IMR-90 (cell line): ENCODE measurements at regions not wholly inside any gene's neighbourhood (a gene's known extent, or its start where the extent isn't known, plus 50 kb on each side); places are given as distances from the start of the nearest gene placed in this dataset.

Source experiments
- ATAC-seq: fragments of 200-7000 bp; cut with Tn5 transposase; 2 replicates; pipeline ENCODE4 v1.9.1; 2020; ENCODE audit warnings: low read depth, mild to moderate bottlenecking, moderate library complexity
- BruUV-seq: library from RNA; stranded (reverse); fragments of 400-500 nt; replicated peaks from 2 replicates; lab custom pipeline; 2021; lab: Mats Ljungman, UMichigan
- CTCF ChIA-PET: fragments of 300-600 bp; formaldehyde crosslinking; extraction: SDS; loops from one replicate; lab custom pipeline; 2021; ENCODE audit warnings: antibody characterized with exemption; lab: Yijun Ruan, JAX
- POLR2A ChIA-PET: fragments of 300-600 bp; sonication (Branson Sonifier 250); formaldehyde crosslinking; loops from one replicate; lab custom pipeline; 2022; ENCODE audit warnings: antibody characterized with exemption; ENCODE audit not compliant: unreplicated experiment; lab: Charles Lee
- DNase-seq: peaks from one replicate; pipeline ENCODE4 v3.0.0; 2013
- H2AFZ ChIP-seq: replicated peaks from 2 replicates; pipeline ENCODE3; 2013; ENCODE audit warnings: low read length, mild to moderate bottlenecking; ENCODE audit not compliant: poor library complexity
- H2AK5ac ChIP-seq: 2 replicates; pipeline ENCODE4 v1.6.1; 2013; ENCODE audit warnings: low read depth, low read length, inconsistent platforms
- H2AK9ac ChIP-seq: replicated peaks from 2 replicates; pipeline ENCODE3; 2013; ENCODE audit warnings: mild to moderate bottlenecking, low read depth, low read length, moderate library complexity; ENCODE audit not compliant: poor library complexity
- H2BK120ac ChIP-seq: 2 replicates; pipeline ENCODE4 v1.6.1; 2013; ENCODE audit warnings: low read depth, low read length, inconsistent platforms
- H2BK15ac ChIP-seq: 3 replicates; pipeline ENCODE4 v1.6.1; 2013; ENCODE audit warnings: low read depth, low read length, inconsistent platforms
- H2BK20ac ChIP-seq: 2 replicates; pipeline ENCODE4 v1.6.1; 2013; ENCODE audit warnings: low read depth, mild to moderate bottlenecking, inconsistent platforms, low read length, moderate library complexity
- H2BK5ac ChIP-seq: 2 replicates; pipeline ENCODE4 v1.6.1; 2013; ENCODE audit warnings: mild to moderate bottlenecking, low read depth, low read length, inconsistent platforms; ENCODE audit not compliant: poor library complexity, severe bottlenecking
- H3K14ac ChIP-seq: replicated peaks from 2 replicates; pipeline ENCODE4 v1.6.1; 2013; ENCODE audit warnings: low read depth, low read length, inconsistent platforms
- H3K18ac ChIP-seq: 2 replicates; pipeline ENCODE4 v1.6.1; 2013; ENCODE audit warnings: low read depth, low read length, control low read depth
- H3K23ac ChIP-seq: 2 replicates; pipeline ENCODE4 v1.6.1; 2013; ENCODE audit warnings: low read depth, low read length, inconsistent platforms
- H3K27ac ChIP-seq: 2 replicates; pipeline ENCODE4 v1.5.1; 2013; ENCODE audit warnings: mild to moderate bottlenecking, control low read depth, low read length; ENCODE audit not compliant: insufficient read depth
- H3K27me3 ChIP-seq: 2 replicates; pipeline ENCODE4 v1.6.1; 2013; ENCODE audit warnings: low read length; ENCODE audit not compliant: control insufficient read depth, insufficient read depth
- H3K36me3 ChIP-seq: 2 replicates; pipeline ENCODE4 v1.6.1; 2013; ENCODE audit warnings: low read length, mixed read lengths; ENCODE audit not compliant: control insufficient read depth, insufficient read depth
- H3K4ac ChIP-seq: 2 replicates; pipeline ENCODE4 v1.6.1; 2013; ENCODE audit warnings: low read depth, low read length, inconsistent platforms
- H3K4me1 ChIP-seq: 2 replicates; pipeline ENCODE4 v1.6.1; 2013; ENCODE audit warnings: low read length, mixed read lengths; ENCODE audit not compliant: control insufficient read depth, insufficient read depth
- H3K4me2 ChIP-seq: 2 replicates; pipeline ENCODE4 v1.6.1; 2013; ENCODE audit warnings: low read depth, mild to moderate bottlenecking, control low read depth, low read length, moderate library complexity
- H3K4me3 ChIP-seq: 2 replicates; pipeline ENCODE4 v1.5.1; 2013; ENCODE audit warnings: low read depth, mild to moderate bottlenecking, control low read depth, low read length, moderate library complexity; ENCODE audit not compliant: insufficient read depth
- H3K56ac ChIP-seq: 2 replicates; pipeline ENCODE4 v1.6.1; 2013; ENCODE audit warnings: low read length, inconsistent platforms; ENCODE audit not compliant: insufficient read depth; ENCODE audit errors: extremely low read depth
- H3K79me1 ChIP-seq, 2 experiments: 2 replicates each; pipeline ENCODE4 v1.6.1; 2013; ENCODE audit warnings: low read length in 2 of 2, inconsistent platforms in 1 of 2, low read depth in 1 of 2
- H3K9ac ChIP-seq: 2 replicates; pipeline ENCODE4 v1.6.1; 2013; ENCODE audit warnings: low read depth, low read length, control low read depth
- H3K9me1 ChIP-seq: 2 replicates; pipeline ENCODE4 v1.6.1; 2013; ENCODE audit warnings: low read length, inconsistent platforms; ENCODE audit not compliant: insufficient read depth
- H3K9me3 ChIP-seq: 2 replicates; pipeline ENCODE4 v1.6.1; 2013; ENCODE audit warnings: low read length; ENCODE audit not compliant: control insufficient read depth, insufficient read depth
- H4K20me1 ChIP-seq: 2 replicates; pipeline ENCODE4 v1.6.1; 2013; ENCODE audit warnings: low read length, inconsistent platforms; ENCODE audit not compliant: insufficient read depth
- H4K5ac ChIP-seq: 2 replicates; pipeline ENCODE4 v1.6.1; 2013; ENCODE audit warnings: mild to moderate bottlenecking, low read depth, low read length, control low read depth
- H4K8ac ChIP-seq, 2 experiments: 2 replicates each; pipeline ENCODE4 v1.6.1; 2013; ENCODE audit warnings: low read depth in 2 of 2, low read length in 2 of 2, control low read depth in 1 of 2, inconsistent platforms in 1 of 2
- H4K91ac ChIP-seq: 2 replicates; pipeline ENCODE4 v1.6.1; 2013; ENCODE audit warnings: low read depth, low read length, inconsistent platforms; ENCODE audit not compliant: insufficient read depth
- BHLHE40 ChIP-seq: fragments of 150-350 bp; IDR thresholded peaks from 2 replicates; pipeline ENCODE4 v1.6.1; 2016; ENCODE audit warnings: mild to moderate bottlenecking, low read depth, low read length
- ELK1 ChIP-seq: fragments of 150-350 bp; IDR thresholded peaks from 2 replicates; pipeline ENCODE4 v1.6.1; 2016; ENCODE audit warnings: low read depth, mild to moderate bottlenecking, low read length, moderate library complexity, borderline replicate concordance
- MAFK ChIP-seq: IDR thresholded peaks from 2 replicates; pipeline ENCODE4 v1.6.1; 2012; ENCODE audit warnings: low read depth, low read length, improper control_type of control experiment
- MAZ ChIP-seq: IDR thresholded peaks from 2 replicates; pipeline ENCODE4 v1.6.1; 2012; ENCODE audit warnings: low read depth, mild to moderate bottlenecking, low read length, improper control_type of control experiment, moderate library complexity, borderline replicate concordance
- NFE2L2 ChIP-seq: fragments of 150-350 bp; IDR thresholded peaks from 2 replicates; pipeline ENCODE4 v1.6.1; 2016; ENCODE audit warnings: low read depth, mild to moderate bottlenecking, low read length
- POLR2A ChIP-seq: IDR thresholded peaks from 2 replicates; pipeline ENCODE4 v1.6.1; 2012; ENCODE audit warnings: mild to moderate bottlenecking, low read depth, low read length
- RCOR1 ChIP-seq: IDR thresholded peaks from 2 replicates; pipeline ENCODE4 v1.6.1; 2012; ENCODE audit warnings: mild to moderate bottlenecking, low read length, improper control_type of control experiment; ENCODE audit not compliant: insufficient replicate concordance
- RFX5 ChIP-seq: IDR thresholded peaks from 2 replicates; pipeline ENCODE4 v1.8.0; 2012; ENCODE audit warnings: low read depth, mild to moderate bottlenecking, low read length, moderate library complexity
- WGBS, 2 experiments: methylation state at CpG; one replicate each; pipeline versions ENCODE4 v1.1.5 to v1.1.7; 2013; ENCODE audit warnings: missing lambda C conversion rate in 2 of 2; ENCODE audit not compliant: insufficient read length in 1 of 2; ENCODE audit errors: extremely low coverage in 2 of 2; 5-methylcytosine and 5-hydroxymethylcytosine counted together
- dilution Hi-C: fragments of 300-500 bp; cut with HindIII; formaldehyde crosslinking; loops from one replicate; pipeline ENCODE4 v1.14.3; 2018; ENCODE audit warnings: low sequenced_read_pairs; ENCODE audit not compliant: unreplicated experiment
- in situ Hi-C: fragments of 300-500 bp; cut with MboI; formaldehyde crosslinking; loops from 3 replicates; pipeline ENCODE4 v1.14.3; 2019; ENCODE audit warnings: low sequenced_read_pairs, inconsistent platforms, mixed read lengths
- intact Hi-C: fragments of 100-400 bp; cut with micrococcal nuclease; formaldehyde crosslinking; loops from 2 replicates; pipeline ENCODE4 v1.10.0; 2022
- TF ChIP-seq, protein P1 (sequence below): fragments of 150-350 bp; IDR thresholded peaks from 2 replicates; pipeline ENCODE4 v1.6.1; 2017; ENCODE audit warnings: mild to moderate bottlenecking, antibody characterized with exemption, low read length, low read depth

- Histone ChIP-seq H3K9me3 (no peaks in the 10 kb centered on the region), H3K56ac (no peak overlapping the region), H4K8ac (no peak overlapping the region), H3K9me1 (no peaks in the 10 kb centered on the region), H3K27me3 (peaks cover 3% of the 10 kb centered on the region), H3K18ac (no peak overlapping the region), H2AK9ac (no peak overlapping the region), H3K14ac (no peak overlapping the region), H4K20me1 (no peaks in the 10 kb centered on the region), H3K4me2 (no peak overlapping the region), H3K36me3 (no peaks in the 10 kb centered on the region), H3K23ac (no peak overlapping the region), H3K4me1 (no peaks in the 10 kb centered on the region), H4K91ac (no peak overlapping the region), H3K4me3 (no peak overlapping the region), H3K27ac (no peak overlapping the region), H3K9ac (no peak overlapping the region), H3K79me1 (no peaks in the 10 kb centered on the region), H2BK20ac (no peak overlapping the region), H2BK120ac (no peak overlapping the region), H2AFZ (no peak overlapping the region), H4K5ac (no peak overlapping the region), H3K4ac (no peak overlapping the region), H2BK15ac (no peak overlapping the region), H2AK5ac (no peak overlapping the region), H2BK5ac (no peak overlapping the region)
- TF ChIP-seq NFE2L2 (no peak), POLR2A (no peak), MAFK (no peak), BHLHE40 (no peak), RCOR1 (no peak), RFX5 (no peak), ELK1 (no peak), MAZ (no peak)
- TF ChIP-seq, protein P1, sequence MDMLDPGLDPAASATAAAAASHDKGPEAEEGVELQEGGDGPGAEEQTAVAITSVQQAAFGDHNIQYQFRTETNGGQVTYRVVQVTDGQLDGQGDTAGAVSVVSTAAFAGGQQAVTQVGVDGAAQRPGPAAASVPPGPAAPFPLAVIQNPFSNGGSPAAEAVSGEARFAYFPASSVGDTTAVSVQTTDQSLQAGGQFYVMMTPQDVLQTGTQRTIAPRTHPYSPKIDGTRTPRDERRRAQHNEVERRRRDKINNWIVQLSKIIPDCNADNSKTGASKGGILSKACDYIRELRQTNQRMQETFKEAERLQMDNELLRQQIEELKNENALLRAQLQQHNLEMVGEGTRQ, result no peak
- dilution Hi-C loops, result no loop called here
- ATAC-seq, result no peak
- ChIA-PET CTCF (no interaction called here), POLR2A (no interaction called here)
- no CpG with 5 or more reads among the region's 3 CpGs for WGBS, 2 experiments
- no TSS peak for BruUV-seq
- intact Hi-C loops, result no loop called here
- in situ Hi-C loops, result loop anchor here (25.0 kb wide), 2 partner anchors 778 to 1278 kb away; no protein-coding TSS in a partner anchor
- no peak for DNase-seq
Measured at GRCh38 chr3:73884361-73884760, 259.6 kb upstream of the PDZRN3 start.
